ENCODE measurements at regions not wholly inside any gene's neighbourhood (a gene's known extent, or its start where the extent isn't known, plus 50 kb on each side); places are given as distances from the start of the nearest gene placed in this dataset.

DNA sequence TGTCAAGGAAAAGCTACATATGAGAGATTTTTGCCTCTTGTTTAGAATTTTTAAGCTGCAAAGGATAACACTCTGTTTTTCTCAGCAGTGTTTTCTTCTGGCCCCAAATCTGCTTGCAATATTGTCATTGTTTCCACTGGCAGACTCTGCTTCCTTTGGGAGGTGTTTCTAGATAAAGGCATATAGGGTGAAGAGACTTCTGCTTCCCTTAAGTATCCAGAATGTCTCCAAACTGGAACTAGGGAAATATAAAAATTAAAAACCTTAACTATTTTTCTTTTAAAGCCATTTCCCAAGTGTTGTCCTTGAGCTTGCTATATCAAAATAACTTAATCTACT lies 225.8 kb downstream of the CGGBP1 start:
- TF ChIP-seq POLR2A (IDR thresholded peaks at IDR 0.05; ENCODE audit: low read depth, low read length) (no peak), MYC (IDR thresholded peaks at IDR 0.05; ENCODE audit: low read depth, low read length) (no peak), FOS (IDR thresholded peaks at IDR 0.05; ENCODE audit: borderline replicate concordance, insufficient read depth, low read length) (no peak), EZH2 (IDR thresholded peaks at IDR 0.05; ENCODE audit: borderline replicate concordance, low read depth, low read length, severe bottlenecking) (no peak), JUN (IDR thresholded peaks at IDR 0.05; ENCODE audit: borderline replicate concordance, insufficient read depth, insufficient read length, low read depth) (no peak)
- TF ChIP-seq, protein P1, sequence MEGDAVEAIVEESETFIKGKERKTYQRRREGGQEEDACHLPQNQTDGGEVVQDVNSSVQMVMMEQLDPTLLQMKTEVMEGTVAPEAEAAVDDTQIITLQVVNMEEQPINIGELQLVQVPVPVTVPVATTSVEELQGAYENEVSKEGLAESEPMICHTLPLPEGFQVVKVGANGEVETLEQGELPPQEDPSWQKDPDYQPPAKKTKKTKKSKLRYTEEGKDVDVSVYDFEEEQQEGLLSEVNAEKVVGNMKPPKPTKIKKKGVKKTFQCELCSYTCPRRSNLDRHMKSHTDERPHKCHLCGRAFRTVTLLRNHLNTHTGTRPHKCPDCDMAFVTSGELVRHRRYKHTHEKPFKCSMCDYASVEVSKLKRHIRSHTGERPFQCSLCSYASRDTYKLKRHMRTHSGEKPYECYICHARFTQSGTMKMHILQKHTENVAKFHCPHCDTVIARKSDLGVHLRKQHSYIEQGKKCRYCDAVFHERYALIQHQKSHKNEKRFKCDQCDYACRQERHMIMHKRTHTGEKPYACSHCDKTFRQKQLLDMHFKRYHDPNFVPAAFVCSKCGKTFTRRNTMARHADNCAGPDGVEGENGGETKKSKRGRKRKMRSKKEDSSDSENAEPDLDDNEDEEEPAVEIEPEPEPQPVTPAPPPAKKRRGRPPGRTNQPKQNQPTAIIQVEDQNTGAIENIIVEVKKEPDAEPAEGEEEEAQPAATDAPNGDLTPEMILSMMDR (IDR thresholded peaks at IDR 0.05; ENCODE audit: extremely low read depth in 1 of 2, insufficient read depth in 1 of 2, low read depth in 1 of 2, low read length in 2 of 2) = no peak
- TF ChIP-seq, protein P2, sequence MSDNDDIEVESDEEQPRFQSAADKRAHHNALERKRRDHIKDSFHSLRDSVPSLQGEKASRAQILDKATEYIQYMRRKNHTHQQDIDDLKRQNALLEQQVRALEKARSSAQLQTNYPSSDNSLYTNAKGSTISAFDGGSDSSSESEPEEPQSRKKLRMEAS (IDR thresholded peaks at IDR 0.05; ENCODE audit: insufficient read depth, insufficient read length) = no peak
